SW 1271 (cell line): ENCODE measurements at regions not wholly inside any gene's neighbourhood (a gene's known extent, or its start where the extent isn't known, plus 50 kb on each side); places are given as distances from the start of the nearest gene placed in this dataset.
"Not testable (repeated sequence)": the region's sequence is repeated elsewhere in the genome, so short reads cannot be mapped to it uniquely, and the experiment has no call there.

Experiments used
- DNase-seq, 2 experiments: peaks; one replicate each; lab custom pipeline; 2025; lab: John Stamatoyannopoulos, UW

DNA sequence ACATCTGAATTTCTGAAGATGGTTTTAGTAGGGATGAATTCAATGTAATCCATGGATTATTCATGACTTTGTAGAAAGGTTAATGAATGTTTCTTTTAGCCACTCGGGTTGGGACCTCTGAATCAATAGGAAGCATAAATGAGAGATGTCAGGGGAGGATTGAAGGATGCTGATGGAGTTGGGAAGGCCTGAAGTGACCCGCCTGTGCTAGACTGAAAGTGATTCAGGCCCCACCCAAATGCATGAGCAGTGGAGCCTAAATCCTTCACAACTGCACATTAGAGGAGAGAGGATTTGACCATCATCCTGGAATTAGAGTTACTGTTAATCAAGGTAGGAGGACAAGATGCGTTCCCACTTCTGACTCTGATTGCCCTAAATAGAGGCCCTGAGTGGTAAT, 162.2 kb upstream of the PTPN20 start:
- not testable (repeated sequence) for DNase-seq

DNA sequence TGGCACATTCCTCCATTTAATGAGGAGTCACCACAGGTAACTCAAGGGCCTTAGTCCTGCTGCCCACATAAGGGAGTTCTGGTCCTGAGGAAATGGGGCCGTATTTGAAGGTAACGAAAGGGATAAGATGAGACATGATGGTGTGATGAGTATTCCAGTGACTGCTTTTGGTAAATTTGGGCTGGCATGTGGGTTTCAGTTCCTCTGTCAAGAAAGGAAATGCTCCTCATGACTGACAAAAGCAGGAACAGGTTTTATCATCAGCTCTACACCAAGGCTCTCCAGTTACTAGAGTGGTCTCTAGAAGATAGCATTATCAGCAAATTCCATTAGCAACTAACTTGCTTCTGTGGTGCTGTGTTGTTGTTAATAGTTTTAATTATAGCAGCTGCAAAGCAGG, 161.8 kb upstream of the PTPN20 start:
- DNase-seq: not testable (repeated sequence)

DNA sequence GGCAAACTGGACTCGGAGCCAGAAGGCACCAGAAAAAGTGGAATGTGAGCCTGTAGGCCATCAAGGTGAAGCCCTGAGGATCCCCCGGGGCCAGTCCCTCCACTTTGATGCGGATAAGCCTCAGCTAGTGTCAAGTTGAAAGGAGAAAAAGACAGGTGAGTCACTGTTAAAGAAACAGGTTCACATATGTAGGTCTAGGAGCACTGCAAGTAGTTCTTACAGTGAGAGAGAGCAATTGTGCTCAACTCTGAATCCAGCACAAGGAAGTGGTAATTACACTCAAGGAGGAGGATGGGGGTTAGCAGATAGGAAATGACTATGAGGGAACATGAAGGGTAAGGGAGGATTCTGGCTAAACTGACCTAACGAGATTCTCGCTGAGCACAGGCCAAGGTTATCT, 157.5 kb upstream of the PTPN20 start:
- DNase-seq: not testable (repeated sequence)

DNA sequence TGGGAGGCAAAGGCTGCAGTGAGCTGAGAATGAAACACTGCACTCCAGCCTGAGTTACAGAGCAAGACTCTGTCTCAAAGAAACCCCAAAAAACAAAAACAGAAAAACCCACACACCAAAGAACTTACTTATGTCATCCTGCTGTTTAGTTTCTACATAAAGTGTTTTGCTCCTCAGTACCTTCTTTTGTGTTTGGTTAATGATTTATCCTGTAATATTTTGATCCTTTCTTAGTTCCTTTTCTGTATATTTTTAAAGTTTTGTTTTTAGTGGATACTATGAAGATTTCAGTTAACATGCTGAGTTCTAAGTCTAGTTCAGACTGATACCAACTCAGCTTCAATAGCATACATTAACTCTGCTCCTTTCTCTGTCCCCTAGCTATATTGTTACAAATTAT, 149.8 kb upstream of the PTPN20 start:
- DNase-seq: not testable (repeated sequence)

DNA sequence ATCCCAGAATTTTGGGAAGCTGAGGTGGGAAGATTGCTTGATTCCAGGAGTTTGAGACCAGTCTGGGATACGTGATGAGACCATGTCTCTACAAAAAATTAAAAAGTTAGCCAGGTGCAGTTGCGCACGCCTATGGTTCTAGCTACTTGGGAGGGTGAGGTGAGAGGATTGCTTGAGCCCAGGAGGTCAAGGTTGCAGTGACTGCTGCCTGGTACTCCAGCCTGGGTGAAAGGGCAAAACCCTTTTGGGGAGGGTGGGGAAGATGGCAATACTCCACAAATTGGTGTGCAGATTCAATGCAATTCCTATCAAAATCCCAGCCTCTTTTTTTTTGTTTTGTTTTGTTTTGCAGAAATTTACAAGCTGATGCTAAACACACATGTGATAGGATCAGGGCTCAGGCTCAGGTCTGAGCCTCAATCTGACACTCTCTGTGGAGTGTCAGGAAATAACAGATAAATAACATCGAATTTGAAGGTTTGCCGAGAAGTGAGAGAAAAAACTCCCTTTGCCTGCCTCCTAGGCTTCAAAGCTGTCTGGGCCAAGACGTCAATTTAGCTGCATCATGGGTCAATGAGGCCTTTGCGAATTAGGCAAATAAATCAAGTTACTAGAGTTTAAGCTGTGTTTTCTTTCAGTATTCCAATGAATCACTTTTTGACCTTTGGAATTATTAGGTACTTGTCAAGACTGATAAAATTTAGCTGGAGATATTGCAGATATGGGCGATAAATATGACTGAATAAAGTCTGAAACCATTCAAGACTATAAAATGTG, 142.5 kb upstream of the PTPN20 start:
- not testable (repeated sequence) for DNase-seq

DNA sequence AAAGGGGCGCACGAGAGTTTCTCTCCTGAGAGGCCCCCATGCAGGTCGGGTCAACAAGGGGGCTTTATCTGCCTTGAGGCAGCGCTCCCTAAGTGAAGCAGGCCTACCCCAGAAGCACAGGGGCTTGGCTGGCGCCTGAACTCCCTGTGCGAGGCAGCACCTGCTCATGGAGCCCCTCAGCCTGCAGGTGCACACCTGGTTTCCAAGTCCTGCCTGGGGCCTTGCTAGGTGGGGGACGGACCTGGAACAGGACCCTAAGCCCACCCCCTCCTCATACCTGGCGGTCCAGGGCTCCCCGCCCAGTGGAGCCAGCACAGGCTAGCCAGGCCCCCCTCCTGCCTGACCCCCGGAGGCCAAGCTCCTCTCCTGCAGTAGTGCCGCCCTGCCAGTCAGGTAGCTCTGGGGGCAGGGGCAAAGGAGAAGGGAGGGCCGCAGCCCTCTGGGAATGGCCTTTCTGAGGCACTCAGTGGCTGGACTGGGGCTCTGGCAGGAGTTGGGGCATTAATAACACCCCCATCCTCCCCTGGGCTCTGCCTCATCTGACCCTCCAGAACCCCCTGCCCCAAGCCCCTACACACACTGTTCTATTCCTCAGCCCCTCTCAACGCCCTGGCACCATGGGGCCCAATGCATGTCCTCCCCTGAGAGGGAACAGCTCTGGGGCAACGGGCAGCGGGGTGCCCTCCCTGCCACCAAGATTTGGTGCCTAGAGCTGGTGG, 137.9 kb upstream of the PTPN20 start:
- DNase-seq: not testable (repeated sequence)

DNA sequence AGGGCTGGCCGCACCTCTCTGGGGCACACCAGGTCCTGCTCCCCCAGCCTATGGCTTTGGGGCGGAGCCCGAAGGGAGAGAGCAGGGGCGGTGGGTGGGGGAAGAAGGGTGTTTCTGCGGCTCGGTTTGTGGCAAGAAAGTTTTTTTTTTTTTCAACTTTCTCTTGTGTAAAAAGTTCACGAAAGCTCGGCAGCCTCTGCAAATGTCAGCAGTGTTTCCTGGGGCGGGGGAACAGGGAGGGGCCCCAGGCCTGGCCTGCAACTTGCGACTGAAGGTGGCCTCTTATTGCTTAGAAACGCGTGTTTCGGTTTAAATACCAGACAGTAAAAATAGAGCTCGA, 137.4 kb upstream of the PTPN20 start:
- DNase-seq: not testable (repeated sequence)

DNA sequence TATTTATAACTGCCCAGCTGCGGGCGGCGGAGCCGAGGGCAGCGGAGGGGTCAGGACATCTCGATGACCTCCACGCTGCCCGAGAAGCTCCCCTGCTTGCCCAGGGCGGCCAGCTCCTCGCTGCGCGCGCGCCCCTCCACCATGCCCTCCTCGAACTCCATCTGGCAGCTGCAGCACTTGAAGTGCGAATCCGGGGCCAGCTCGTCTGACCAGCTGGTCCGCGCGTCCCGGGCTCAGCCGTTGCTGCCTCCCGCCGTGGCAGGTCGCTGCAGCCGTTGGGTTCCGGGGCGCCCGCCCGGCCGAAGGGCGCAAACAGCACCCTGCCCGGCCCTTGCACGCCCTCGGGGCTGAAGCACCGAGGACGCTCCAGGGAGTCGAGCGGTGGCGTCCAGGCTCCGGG, 136.9 kb upstream of the PTPN20 start:
- DNase-seq: not testable (repeated sequence)

DNA sequence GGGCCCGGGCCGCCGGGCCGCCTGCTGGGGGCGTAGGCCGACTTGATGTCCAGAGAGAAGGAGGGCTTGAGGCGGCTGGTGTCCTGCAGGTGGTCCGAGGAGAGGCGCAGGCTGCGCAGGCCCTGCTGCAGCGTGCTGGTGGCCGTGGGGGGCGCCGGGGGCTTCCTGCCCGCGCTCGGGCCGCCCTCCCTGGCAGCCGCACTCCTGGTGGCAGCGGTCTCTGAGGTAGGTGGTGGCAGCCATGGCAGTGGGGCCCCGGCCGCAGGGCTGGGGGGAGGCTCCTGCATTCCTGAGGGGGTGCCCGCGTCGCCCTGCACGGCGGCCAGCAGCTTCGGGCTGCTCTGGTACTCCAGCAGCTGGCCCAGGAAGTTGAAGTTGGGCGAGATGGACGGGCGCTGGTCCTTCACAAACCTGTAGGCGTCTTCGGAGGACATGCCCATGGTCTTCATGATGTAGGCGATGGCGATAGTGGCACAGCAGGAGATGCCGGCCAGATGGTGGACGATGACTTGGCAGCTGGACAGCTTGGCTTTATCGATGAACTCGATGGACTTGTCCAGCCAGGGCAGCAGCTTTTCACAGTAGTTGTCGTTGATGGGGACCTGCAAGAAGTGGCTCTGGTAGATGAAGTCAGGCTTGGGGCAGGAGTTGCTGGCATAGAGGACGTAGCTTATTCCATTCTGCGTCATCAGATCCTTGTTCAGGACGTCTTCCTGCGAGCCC, 136.1 kb upstream of the PTPN20 start:
- DNase-seq: not testable (repeated sequence)

DNA sequence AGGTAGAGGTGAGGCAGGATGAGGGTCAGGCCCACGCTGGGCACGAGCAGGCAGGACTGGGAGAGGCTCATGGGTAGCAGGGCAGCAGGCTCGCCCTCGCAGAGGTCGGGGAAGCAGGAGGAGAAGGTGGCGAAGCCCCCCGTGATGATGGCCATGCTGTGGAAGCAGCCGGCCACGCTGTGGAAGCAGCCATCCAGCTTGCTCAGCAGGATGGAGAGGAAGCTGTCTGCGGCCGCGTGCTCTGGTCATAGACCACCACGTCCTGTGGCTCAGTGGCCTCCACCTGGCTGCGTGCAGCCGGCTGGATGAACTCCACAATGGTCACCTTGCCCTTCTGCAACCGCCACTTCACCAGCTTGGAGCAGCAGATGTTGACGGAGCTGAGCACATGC, 135.6 kb upstream of the PTPN20 start:
- DNase-seq: not testable (repeated sequence)

DNA sequence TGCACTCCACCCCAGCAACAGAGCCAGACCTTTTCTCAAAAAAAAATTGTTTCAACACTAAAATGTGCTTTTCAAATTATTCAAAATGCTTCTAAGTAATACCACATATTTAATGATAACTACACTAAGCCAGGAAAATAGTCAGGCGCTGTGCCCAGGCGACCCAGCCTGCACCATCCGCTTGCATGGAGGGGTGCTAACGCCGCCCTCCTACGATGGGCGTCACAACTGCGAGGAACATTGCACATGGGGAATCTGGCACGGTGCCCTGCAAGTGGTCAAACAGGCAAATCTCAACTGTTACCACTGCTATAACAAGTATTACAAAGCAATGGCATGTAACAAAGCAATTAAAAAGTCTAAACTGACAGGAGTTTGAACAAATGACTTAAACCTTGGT, 131.7 kb upstream of the PTPN20 start:
- not testable (repeated sequence) for DNase-seq

DNA sequence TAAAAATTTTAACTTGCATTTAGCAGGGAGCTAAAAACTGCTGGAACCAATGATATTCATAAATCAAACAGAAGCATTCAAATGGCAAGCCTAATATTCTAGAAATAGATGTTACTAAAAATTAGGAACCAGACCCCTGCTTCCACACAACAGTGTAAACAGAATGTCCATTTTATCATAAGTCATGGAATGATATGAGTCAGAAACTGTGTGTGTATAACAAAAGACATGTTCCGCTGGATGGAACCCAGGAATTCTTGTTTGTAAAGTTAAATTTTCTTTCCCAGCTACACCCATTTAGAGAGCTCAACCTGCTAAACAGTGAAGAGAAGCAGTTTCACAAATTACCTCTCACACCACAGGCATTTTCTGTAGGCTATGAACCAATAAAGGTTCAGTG, 131.1 kb upstream of the PTPN20 start:
- DNase-seq: not testable (repeated sequence)

DNA sequence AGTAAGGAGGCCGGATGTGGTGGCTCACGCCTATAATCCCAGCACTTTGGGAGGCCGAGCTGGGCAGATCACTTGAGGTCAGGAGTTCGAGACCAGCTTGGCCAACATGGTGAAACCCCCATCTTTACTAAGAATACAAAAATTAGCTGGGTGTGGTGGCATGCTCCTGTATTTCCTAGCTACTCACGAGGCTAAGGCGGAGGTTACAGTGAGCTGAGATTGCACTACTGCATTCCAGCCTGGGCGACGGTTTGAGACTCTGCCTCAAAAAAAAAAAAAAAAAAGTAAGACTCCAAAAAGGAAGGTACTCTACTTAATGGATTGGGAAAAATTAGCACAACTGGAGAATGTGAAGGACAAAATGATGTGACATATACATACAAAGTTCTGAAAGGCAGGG, 130.2 kb upstream of the PTPN20 start:
- not testable (repeated sequence) for DNase-seq

DNA sequence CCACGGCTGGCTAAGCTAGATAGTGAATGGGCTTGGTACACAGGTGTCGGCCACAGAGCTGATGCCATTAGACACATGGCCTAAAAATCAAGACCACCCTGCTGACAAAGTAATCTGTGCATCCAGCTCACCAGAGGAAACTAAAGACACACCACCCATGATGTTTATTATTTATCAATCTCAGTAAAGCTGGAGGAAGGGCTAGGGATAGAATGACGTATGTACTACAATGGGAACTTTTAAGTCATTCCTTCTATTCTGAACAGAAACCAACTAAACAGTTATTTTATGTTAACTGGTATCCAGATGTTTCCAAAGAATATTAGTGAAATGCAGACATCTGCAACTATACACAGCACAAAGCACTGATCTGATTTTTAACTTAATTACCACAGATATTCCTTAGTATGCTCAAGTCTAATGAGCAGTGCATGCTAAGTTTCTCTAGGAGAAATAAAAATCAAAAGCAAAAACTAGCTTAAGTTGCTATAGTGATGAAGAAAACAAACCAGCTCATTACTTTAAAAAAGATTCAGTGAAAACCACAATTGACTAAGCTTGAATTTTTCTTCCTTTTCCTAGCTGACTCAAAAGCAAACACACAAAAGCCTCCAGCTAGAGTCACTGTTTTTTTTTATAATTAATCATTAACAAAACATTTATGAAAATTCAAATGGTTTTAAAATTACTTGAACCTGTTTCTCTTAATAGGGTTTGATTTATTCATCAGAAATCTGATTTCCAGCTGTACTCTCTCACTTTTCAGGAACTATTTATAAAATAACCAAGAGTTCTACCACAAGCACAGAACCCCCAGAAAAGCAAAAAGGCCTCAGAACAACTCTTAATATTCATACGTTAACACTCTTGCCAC, 129.0 kb upstream of the PTPN20 start:
- not testable (repeated sequence) for DNase-seq

DNA sequence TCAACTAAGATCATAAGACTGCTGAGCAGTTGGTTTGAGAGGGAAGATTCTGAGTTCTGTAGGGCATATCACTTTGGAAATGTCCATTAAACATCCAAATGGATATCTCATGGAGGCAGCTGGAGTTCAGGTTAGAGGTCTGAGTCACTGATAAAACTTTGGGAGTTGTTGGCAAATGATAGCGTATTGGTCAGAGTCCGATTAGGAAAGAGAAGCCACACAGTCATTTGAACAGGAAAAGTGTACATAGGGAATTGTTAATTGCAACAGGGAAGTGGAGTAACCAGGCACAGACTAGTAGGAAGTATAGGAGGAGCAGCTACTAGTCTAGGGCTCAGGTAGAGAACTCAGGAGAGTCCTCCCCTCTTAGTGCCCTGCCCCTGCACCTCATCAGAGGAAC, 126.6 kb upstream of the PTPN20 start:
- DNase-seq: not testable (repeated sequence)

DNA sequence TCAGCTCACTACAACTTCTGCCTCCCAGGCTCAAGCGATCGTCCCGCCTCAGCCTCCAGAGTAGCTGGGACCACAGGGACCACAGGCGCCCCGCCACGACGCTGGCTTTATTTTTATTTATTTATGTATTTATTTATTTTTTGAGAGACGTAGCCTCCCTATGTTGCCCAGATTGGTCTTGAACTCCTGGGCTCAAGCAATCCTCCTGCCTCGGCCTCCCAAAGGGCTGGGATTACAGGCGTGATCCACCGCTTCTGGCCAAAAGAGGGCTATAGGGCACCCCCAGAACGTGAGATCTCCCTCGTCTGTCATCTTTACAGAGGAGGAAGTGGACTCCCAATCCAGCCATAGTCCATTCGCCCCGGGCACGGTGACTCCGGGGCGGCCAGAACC, 125.1 kb upstream of the PTPN20 start:
- not testable (repeated sequence) for DNase-seq

DNA sequence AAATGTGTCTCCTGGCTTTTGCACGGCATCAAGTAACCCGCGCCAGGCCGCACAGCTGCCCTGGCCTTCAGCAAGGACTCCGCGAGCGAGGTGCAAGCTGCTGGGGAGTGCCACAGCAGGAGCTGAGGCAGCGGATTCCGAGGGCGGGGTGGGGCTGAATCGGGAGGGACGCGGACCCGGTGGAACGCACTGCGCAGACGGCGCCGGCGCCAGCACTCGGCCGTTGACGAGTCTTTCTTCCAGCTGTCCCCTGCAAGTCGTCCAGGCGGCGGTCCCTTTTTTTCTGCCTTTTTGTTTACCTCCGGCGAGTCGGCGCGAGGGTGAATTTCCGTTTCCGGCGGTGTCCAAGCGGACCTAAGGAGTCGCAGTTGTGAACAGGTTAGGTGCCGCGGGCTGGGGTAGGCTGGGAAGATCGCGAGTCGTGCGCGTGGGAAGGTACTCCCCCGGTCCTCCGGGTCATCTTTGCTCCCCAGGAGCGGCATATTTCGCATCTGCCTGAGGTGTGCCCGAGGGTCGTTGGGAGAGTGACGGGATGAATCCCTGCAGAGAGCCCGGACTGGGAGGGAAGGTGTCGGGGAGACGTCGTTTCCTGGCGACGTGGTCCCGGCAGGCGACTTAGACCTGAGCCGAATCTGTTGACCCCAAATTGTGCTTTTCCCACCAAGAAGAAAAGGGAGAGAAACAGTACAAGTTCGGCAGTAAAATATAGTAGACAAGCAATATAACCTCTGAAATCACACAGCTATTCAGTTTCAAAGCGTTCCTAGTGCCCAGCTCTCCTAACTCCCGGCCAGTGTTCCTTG, 124.5 kb upstream of the PTPN20 start:
- DNase-seq: peak; percentile 70 to 74

DNA sequence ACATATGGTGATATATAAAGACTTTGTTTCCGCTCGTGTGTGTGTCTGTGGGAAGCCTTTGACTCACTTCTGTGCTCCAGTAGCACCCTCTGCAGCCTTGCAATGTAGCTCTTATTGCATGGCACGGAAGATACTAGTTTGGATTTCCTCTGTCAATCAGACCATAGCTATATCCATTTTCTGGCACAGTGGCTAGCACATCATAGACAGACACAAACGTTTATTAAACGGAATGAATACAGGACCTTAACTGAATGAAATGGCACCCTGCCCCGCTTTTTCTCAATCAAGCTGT, 124.0 kb upstream of the PTPN20 start:
- DNase-seq: no peak

DNA sequence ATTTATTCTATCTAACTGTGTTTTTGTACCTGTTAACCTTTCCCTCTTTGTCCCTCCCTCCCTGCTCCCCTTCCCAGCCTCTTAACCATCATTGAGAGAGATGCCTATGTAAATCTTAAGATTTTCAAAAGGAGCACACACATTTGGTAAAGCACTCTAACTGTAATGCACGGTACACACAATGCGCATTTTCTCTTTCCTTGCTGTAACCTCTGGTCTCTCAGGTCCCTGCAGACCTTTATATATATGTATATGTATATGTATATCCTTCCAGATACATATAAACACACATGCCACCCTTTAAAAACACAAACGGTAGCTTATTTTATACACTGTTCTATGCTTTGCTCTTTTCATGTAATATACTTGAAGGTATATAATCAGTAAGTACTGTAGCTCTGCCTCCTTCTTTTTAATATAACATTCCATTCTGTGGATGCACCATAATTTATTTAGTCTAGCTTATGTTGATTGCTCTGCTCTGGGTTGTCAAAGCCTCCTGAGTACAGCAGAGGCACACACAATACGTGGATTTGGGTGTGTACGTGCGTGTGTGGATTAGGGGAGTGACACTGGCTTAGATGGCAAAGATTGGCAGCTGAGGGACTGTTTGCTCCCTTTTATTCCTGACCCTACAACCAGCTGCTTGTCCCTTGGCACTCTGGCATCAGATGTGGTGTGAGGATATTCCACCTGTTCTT, 118.4 kb upstream of the PTPN20 start:
- DNase-seq: not testable (repeated sequence)

DNA sequence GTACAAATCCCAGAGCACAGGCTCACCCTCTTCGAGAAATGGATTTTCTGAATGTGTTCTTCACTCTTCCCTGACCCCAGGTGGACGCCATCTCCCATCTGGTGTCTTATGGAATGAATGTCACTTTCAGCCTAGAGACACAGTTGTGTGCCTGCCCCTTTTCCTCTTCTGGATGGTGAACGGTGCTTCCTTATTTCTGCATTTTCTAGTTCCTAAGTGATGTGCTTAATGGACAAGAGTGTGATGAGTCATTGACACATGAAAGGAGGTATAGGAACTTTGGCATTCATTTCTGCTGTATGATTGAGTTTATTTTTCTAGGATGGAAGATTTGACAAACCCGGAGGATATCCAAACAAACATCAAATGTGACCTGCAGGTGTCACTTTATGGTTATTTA, 114.9 kb upstream of the PTPN20 start:
- not testable (repeated sequence) for DNase-seq

DNA sequence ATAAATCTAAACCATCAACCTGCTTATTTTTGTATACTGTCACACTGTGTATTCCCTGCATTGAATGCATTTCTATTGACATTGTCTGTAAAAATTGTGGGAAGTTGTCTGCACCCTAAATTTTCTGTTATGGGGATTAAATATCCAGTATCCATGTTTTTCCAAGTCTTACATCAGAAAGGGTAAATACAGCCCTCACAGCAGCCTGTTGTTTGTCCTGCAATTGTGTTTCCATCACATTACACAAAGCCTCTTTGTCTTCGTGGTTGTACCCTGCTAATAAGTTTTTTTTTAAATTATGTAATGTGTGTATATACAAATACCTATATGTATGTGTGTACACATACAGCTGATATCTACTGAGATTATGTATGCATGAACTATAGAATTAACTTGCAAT, 109.2 kb upstream of the PTPN20 start:
- not testable (repeated sequence) for DNase-seq
